Upper lobe of left lung (tissue), 6 donors: ENCODE measurements at regions not wholly inside any gene's neighbourhood (a gene's known extent, or its start where the extent isn't known, plus 50 kb on each side); places are given as distances from the start of the nearest gene placed in this dataset.
"Not testable (repeated sequence)": the region's sequence is repeated elsewhere in the genome, so short reads cannot be mapped to it uniquely, and the experiment has no call there.

Source experiments
- ATAC-seq, 2 donors: fragments of 200-7000 bp; cut with Tn5 transposase; one replicate each; pipeline ENCODE4 v1.9.1; 2022; ENCODE audit warnings: mild to moderate bottlenecking in 2 of 2, moderate library complexity in 2 of 2; ENCODE audit not compliant: low FRiP score in 2 of 2
- DNase-seq, 2 donors: peaks; one replicate each; pipeline ENCODE4 v3.0.0-alpha.2; 2019 to 2020
- H3K27ac ChIP-seq, 4 donors: fragments of 200-600 bp; sonication (generic); one replicate each; pipeline ENCODE4 v1.5.1; 2016 to 2019
- H3K27me3 ChIP-seq, 4 donors: fragments of 200-600 bp; sonication (generic); one replicate each; pipeline ENCODE4 v1.5.1; 2017 to 2019
- H3K36me3 ChIP-seq, 4 donors: fragments of 200-600 bp; sonication (generic); one replicate each; pipeline ENCODE4 v1.5.1; 2016 to 2019
- H3K4me1 ChIP-seq, 4 donors: fragments of 200-600 bp; sonication (generic); one replicate each; pipeline ENCODE4 v1.5.1; 2018 to 2019
- H3K4me3 ChIP-seq, 4 donors: fragments of 200-600 bp; sonication (generic); one replicate each; pipeline ENCODE4 v1.5.1; 2017 to 2019; ENCODE audit warnings: mild to moderate bottlenecking in 2 of 4, moderate library complexity in 1 of 4
- H3K9me3 ChIP-seq, 4 donors: fragments of 200-600 bp; sonication (generic); one replicate each; pipeline ENCODE4 v1.5.1; 2018 to 2019
- EP300 ChIP-seq, 4 donors: sonication (generic); formaldehyde crosslinking; IDR thresholded peaks; one replicate each; pipeline ENCODE4 v1.5.1; 2017; ENCODE audit warnings: antibody characterized with exemption in 4 of 4, control low read depth in 2 of 4
- POLR2A ChIP-seq, 4 donors: fragments of 450-650 bp; IDR thresholded peaks; one replicate each; pipeline ENCODE4 v1.5.1; 2016 to 2017; ENCODE audit warnings: antibody characterized with exemption in 4 of 4, mild to moderate bottlenecking in 2 of 4
- POLR2AphosphoS5 ChIP-seq, 2 donors: sonication (generic); formaldehyde crosslinking; IDR thresholded peaks; one replicate each; pipeline ENCODE4 v1.5.1; 2017; ENCODE audit warnings: antibody characterized with exemption in 2 of 2
- WGBS, 2 donors: methylation state at CpG; one replicate each; pipeline ENCODE4 v1.1.5; 2017 to 2018; 5-methylcytosine and 5-hydroxymethylcytosine counted together
- TF ChIP-seq, protein P1 (sequence below), 6 experiments: fragments of 450-650 bp in 4 of 6; fragments of 200-600 bp in 2 of 6; sonication (generic) in 2 of 6; IDR thresholded peaks; one replicate each; pipeline ENCODE4 v1.5.1; 2016 to 2019; ENCODE audit warnings: antibody characterized with exemption in 6 of 6
- donor health status: DM: no; HTN: no; CAD: no; lungs with moderate emphysema.
- donor health status: DM: no; HTN: yes; CAD: no; lungs with severe emphysema.

DNA sequence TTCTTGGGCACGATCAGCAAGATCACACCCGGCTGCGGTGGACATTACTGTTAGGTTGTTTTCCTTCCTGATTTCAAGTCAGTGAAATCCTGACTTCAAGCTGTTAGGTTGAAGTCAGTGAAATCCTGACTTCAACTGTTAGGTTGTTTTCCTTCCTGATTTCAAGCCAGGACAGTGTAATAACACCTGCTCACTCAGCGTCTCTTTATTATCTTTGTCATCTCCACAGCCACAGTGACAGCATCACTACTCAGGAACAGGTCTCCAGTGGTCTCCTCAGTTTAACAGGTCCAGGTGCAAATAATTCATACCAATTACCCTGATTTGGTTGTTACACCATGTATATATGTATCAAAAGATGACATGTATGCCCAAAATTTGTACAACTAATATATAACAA, 208.1 kb upstream of the REG3G start:
- Histone ChIP-seq H3K9me3 (no peaks in the 10 kb centered on the region), H3K27ac (no peak overlapping the region)
- WGBS, 2 donors, result 43 to 60% methylated on average over 3 to 4 of the region's 4 CpGs

DNA sequence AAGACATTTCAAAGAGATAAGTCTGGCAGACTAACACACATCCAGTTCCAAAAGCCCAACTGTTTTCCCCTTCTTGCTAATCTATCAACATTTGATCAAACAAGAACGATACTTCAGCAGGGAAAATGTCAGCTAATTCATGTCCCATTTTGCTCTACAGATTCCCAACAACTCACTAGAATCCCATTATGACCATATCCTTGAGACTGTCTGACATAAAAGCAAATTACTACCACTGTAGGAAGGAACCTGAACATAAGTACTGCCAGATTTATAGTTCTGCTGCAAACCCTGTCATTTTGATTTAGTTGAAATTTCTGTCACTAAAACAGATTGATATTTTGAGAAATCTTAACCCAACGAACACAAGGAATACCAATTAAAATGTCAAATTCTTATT, 193.0 kb upstream of the REG3G start:
- no peaks in the 10 kb centered on the region for H3K27me3 ChIP-seq
- ATAC-seq (no peak), DNase-seq (no peak)
- H3K27ac ChIP-seq, result no peak overlapping the region
- WGBS, 2 donors, result 69 to 72% methylated on average over 2 of the region's 2 CpGs
- no peaks in the 10 kb centered on the region for H3K4me1 ChIP-seq
- H3K4me3 ChIP-seq, result no peak overlapping the region
- TF ChIP-seq POLR2A (IDR thresholded peaks at IDR 0.05) (no peak), POLR2AphosphoS5 (IDR thresholded peaks at IDR 0.05) (no peak)
- no peaks in the 10 kb centered on the region for H3K36me3 ChIP-seq
- H3K9me3 ChIP-seq, result no peaks in the 10 kb centered on the region

More for the DNA sequence above, 208.1 kb upstream of the REG3G start:
- ATAC-seq (no peak), DNase-seq (no peak)
- Histone ChIP-seq H3K4me3 (no peak overlapping the region), H3K36me3 (no peaks in the 10 kb centered on the region), H3K27me3 (no peaks in the 10 kb centered on the region), H3K4me1 (no peaks in the 10 kb centered on the region)
- TF ChIP-seq, protein P1, sequence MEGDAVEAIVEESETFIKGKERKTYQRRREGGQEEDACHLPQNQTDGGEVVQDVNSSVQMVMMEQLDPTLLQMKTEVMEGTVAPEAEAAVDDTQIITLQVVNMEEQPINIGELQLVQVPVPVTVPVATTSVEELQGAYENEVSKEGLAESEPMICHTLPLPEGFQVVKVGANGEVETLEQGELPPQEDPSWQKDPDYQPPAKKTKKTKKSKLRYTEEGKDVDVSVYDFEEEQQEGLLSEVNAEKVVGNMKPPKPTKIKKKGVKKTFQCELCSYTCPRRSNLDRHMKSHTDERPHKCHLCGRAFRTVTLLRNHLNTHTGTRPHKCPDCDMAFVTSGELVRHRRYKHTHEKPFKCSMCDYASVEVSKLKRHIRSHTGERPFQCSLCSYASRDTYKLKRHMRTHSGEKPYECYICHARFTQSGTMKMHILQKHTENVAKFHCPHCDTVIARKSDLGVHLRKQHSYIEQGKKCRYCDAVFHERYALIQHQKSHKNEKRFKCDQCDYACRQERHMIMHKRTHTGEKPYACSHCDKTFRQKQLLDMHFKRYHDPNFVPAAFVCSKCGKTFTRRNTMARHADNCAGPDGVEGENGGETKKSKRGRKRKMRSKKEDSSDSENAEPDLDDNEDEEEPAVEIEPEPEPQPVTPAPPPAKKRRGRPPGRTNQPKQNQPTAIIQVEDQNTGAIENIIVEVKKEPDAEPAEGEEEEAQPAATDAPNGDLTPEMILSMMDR (IDR thresholded peaks at IDR 0.05), result no peak
- TF ChIP-seq POLR2A (IDR thresholded peaks at IDR 0.05), result no peak
- no peak for TF ChIP-seq POLR2AphosphoS5 (IDR thresholded peaks at IDR 0.05)
- no peak for TF ChIP-seq EP300 (IDR thresholded peaks at IDR 0.05)

DNA sequence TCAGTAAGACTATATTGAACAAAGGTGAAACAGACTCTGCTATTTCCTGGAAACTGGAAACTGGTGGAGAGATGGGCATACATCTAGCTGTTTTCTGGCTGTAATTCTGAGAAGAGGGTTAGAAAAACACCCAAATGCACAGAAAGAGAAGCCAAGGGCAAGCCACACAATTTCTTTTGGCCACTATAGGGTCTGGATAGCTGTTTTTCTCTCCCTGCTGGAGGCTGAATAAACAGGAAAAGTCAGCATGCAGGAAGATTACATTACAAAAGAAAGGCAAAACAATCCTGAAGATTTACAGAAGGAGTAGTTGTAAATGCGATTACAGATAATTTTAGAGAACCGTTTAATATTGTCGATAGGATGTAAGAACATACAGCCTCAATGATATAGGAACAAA, 186.2 kb upstream of the REG3G start:
- H3K4me1 ChIP-seq, result no peaks in the 10 kb centered on the region
- no peaks in the 10 kb centered on the region for H3K27me3 ChIP-seq
- H3K27ac ChIP-seq, result no peak overlapping the region
- H3K4me3 ChIP-seq, result no peak overlapping the region
- DNase-seq (no peak), ATAC-seq (no peak)
- no peak for TF ChIP-seq POLR2AphosphoS5 (IDR thresholded peaks at IDR 0.05)
- TF ChIP-seq EP300 (IDR thresholded peaks at IDR 0.05), result no peak
- TF ChIP-seq, protein P1 (IDR thresholded peaks at IDR 0.05), result no peak
- no peak for TF ChIP-seq POLR2A (IDR thresholded peaks at IDR 0.05)
- H3K36me3 ChIP-seq, result no peaks in the 10 kb centered on the region
- no peaks in the 10 kb centered on the region for H3K9me3 ChIP-seq
- 15 to 21% methylated on average over 3 of the region's 3 CpGs for WGBS, 2 donors

DNA sequence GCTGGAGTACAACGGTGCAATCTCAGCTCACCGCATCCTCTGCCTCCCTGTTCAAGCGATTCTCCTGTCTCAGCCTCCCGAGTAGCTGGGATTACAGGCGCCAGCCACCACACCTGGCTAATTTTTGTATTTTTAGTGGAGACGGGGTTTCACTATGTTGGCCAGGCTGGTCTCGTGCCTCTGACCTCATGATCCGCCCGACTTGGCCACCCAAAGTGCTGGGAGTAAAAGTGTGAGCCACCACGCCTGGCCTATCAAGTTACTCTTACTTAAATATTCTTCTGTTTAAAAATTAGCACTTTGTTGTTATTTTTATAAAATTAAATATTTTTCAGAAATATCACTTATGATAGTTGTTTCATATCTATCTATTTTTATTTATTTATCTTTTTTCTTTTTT, 185.2 kb upstream of the REG3G start:
- not testable (repeated sequence) for H3K27ac ChIP-seq, ATAC-seq, H3K27me3 ChIP-seq, H3K4me3 ChIP-seq, H3K36me3 ChIP-seq, H3K9me3 ChIP-seq, H3K4me1 ChIP-seq
- 92 to 93% methylated on average over 10 of the region's 10 CpGs for WGBS, 2 donors
- peak in 1 of 2 donors; percentile 1 for DNase-seq

DNA sequence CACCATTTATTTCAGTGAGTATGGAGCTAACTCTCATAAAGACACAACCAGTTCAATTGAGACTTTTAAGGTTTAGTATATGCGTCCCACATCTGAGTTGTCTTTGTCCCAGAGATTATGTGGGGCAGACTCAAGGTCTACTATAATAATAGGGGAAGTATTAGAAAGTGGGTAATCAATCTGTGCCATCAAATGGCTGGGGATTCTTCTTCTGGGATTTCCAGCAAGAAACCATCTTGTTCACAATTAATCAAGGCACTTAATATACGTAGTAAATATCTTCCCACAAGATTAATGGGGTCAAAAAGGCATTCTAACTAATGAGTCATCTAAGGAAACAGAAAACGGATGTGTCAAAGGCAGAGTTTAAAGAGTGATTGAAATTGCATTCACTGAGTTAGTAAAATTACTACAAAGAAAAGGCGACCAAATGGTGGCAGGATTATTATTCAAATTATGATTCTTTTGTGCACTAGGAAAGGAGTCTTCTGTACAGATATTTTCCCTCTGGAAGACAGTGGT, 179.8 kb upstream of the REG3G start:
- WGBS, 2 donors, result 41 to 57% methylated on average over 4 of the region's 4 CpGs
- Histone ChIP-seq H3K9me3 (no peaks in the 10 kb centered on the region), H3K4me3 (no peak overlapping the region), H3K27me3 (no peaks in the 10 kb centered on the region), H3K36me3 (no peaks in the 10 kb centered on the region), H3K4me1 (no peaks in the 10 kb centered on the region), H3K27ac (no peak overlapping the region)
- ATAC-seq (no peak), DNase-seq (no peak)
- TF ChIP-seq POLR2A (IDR thresholded peaks at IDR 0.05), result no peak
- no peak for TF ChIP-seq POLR2AphosphoS5 (IDR thresholded peaks at IDR 0.05)
- TF ChIP-seq EP300 (IDR thresholded peaks at IDR 0.05), result no peak

DNA sequence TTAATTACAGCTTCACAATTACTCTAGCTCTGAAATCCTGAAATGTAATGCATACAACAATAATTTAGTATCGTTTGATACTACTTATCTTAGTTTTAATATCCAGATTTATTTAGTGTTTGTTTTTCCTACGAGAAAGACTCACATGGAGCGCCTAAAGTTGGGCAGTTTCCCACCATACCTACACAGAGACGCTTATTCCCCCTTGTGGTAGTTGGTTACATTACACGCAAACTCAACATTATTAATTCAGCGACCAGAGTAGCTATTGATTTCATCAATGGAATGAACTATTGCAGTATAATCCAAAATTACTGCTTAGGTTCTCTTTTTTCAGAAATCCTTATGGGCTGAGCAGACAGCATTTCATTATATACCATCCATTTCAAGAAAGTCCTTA, 164.0 kb upstream of the REG3G start:
- DNase-seq, result no peak

More for the DNA sequence above, 164.0 kb upstream of the REG3G start:
- ATAC-seq, result no peak
- Histone ChIP-seq H3K36me3 (no peaks in the 10 kb centered on the region), H3K27ac (no peak overlapping the region), H3K9me3 (no peaks in the 10 kb centered on the region), H3K4me1 (no peaks in the 10 kb centered on the region), H3K4me3 (no peak overlapping the region), H3K27me3 (no peaks in the 10 kb centered on the region)
- WGBS, 2 donors, result 45 to 72% methylated on average over 6 of the region's 6 CpGs
- TF ChIP-seq POLR2AphosphoS5 (IDR thresholded peaks at IDR 0.05) (no peak), POLR2A (IDR thresholded peaks at IDR 0.05) (no peak), EP300 (IDR thresholded peaks at IDR 0.05) (no peak)
- TF ChIP-seq, protein P1 (IDR thresholded peaks at IDR 0.05), result peak in 3 of 6 experiments; percentile 10 to 43 (median 19)
